Caco-2 (cell line): ENCODE measurements at regions not wholly inside any gene's neighbourhood (a gene's known extent, or its start where the extent isn't known, plus 50 kb on each side); places are given as distances from the start of the nearest gene placed in this dataset.

Source experiments
- BruUV-seq: library from RNA; stranded (reverse); fragments of 400-500 nt; replicated peaks from 2 replicates; lab custom pipeline; 2021; lab: Mats Ljungman, UMichigan
- CTCF ChIA-PET: fragments of 300-600 bp; sonication (Branson Sonifier 250); formaldehyde crosslinking; loops from one replicate; lab custom pipeline; 2022; ENCODE audit warnings: antibody characterized with exemption; lab: Charles Lee
- POLR2A ChIA-PET: fragments of 300-600 bp; sonication (Branson Sonifier 250); formaldehyde crosslinking; loops from one replicate; lab custom pipeline; 2022; ENCODE audit warnings: antibody characterized with exemption; lab: Charles Lee
- DNase-seq, 2 experiments: peaks; one replicate each; pipeline versions ENCODE4 v3.0.0 to v3.0.0-alpha.2; 2020 to 2022
- H3K27me3 ChIP-seq: replicated peaks from 2 replicates; pipeline ENCODE4 v1.6.0; 2011; ENCODE audit warnings: low read length; ENCODE audit not compliant: control insufficient read depth, insufficient read depth
- H3K36me3 ChIP-seq: 2 replicates; pipeline ENCODE4 v1.5.1; 2011; ENCODE audit warnings: low read length; ENCODE audit not compliant: control insufficient read depth, insufficient read depth
- H3K4me1 ChIP-seq: fragments of 250-450 bp; sonication (Bioruptor Pico); 2 replicates; pipeline ENCODE4 v1.5.1; 2020; ENCODE audit warnings: mild to moderate bottlenecking
- H3K4me3 ChIP-seq: 2 replicates; pipeline ENCODE4 v1.5.1; 2011; ENCODE audit warnings: low read depth, mild to moderate bottlenecking, control low read depth, low read length
- H3K9me3 ChIP-seq: fragments of 250-450 bp; sonication (Bioruptor Pico); 2 replicates; pipeline ENCODE4 v1.5.1; 2020; ENCODE audit warnings: mild to moderate bottlenecking, moderate library complexity
- H3K27ac Mint-ChIP-seq: one replicate; pipeline ENCODE4 v1.8.0; 2022; ENCODE audit warnings: mixed read lengths; ENCODE audit not compliant: unreplicated experiment
- H3K27me3 Mint-ChIP-seq: one replicate; pipeline ENCODE4 v1.8.0; 2022; ENCODE audit warnings: mixed read lengths; ENCODE audit not compliant: insufficient read depth, unreplicated experiment
- H3K36me3 Mint-ChIP-seq: one replicate; pipeline ENCODE4 v1.8.0; 2022; ENCODE audit warnings: mild to moderate bottlenecking, mixed read lengths; ENCODE audit not compliant: insufficient read depth, unreplicated experiment
- H3K4me1 Mint-ChIP-seq: one replicate; pipeline ENCODE4 v1.8.0; 2022; ENCODE audit warnings: low read depth, mixed read lengths; ENCODE audit not compliant: unreplicated experiment
- H3K4me3 Mint-ChIP-seq: one replicate; pipeline ENCODE4 v1.8.0; 2022; ENCODE audit warnings: mild to moderate bottlenecking, moderate library complexity, mixed read lengths; ENCODE audit not compliant: unreplicated experiment
- H3K9me3 Mint-ChIP-seq: one replicate; pipeline ENCODE4 v1.8.0; 2022; ENCODE audit warnings: mixed read lengths; ENCODE audit not compliant: unreplicated experiment
- CTCF ChIP-seq, 2 experiments: fragments of 200-600 bp in 1 of 2; IDR thresholded peaks; 1 replicate in 1 of 2; 2 replicates in 1 of 2; pipeline versions ENCODE4 v1.5.1 to v1.8.0; 2011 to 2022; ENCODE audit warnings: antibody characterized with exemption in 1 of 2, control low read depth in 1 of 2, inconsistent platforms in 1 of 2, low read depth in 1 of 2, low read length in 1 of 2, mild to moderate bottlenecking in 1 of 2, moderate library complexity in 1 of 2; ENCODE audit not compliant: insufficient read depth in 1 of 2, severe bottlenecking in 1 of 2, unreplicated experiment in 1 of 2
- intact Hi-C: fragments of 100-400 bp; cut with micrococcal nuclease; formaldehyde crosslinking; loops from one replicate; pipeline ENCODE4 v1.10.0; 2022; ENCODE audit not compliant: unreplicated experiment

- no peaks in the 10 kb centered on the region for H3K27me3 Mint-ChIP-seq
- H3K36me3 Mint-ChIP-seq, result no peaks in the 10 kb centered on the region
- H3K9me3 Mint-ChIP-seq, result no peaks in the 10 kb centered on the region
- BruUV-seq, result no TSS peak
- CTCF ChIA-PET, result no interaction called here
- no peaks in the 10 kb centered on the region for H3K36me3 ChIP-seq
- intact Hi-C loops, result no loop called here
- H3K4me3 Mint-ChIP-seq, result no peak overlapping the region
- no peaks in the 10 kb centered on the region for H3K27me3 ChIP-seq
- no peak for TF ChIP-seq CTCF (IDR thresholded peaks at IDR 0.05; ENCODE audit: insufficient read depth in 1 of 2, low read depth in 1 of 2, low read length in 1 of 2, severe bottlenecking in 1 of 2, unreplicated experiment in 1 of 2)
- H3K4me1 ChIP-seq, result 0 out of 2 replicates have a peak, but pooled peaks cover 4% of the 10 kb centered on the region
- POLR2A ChIA-PET, result no interaction called here
- no peaks in the 10 kb centered on the region for H3K4me1 Mint-ChIP-seq
- no peak overlapping the region for H3K4me3 ChIP-seq
- H3K9me3 ChIP-seq, result no peaks in the 10 kb centered on the region
- DNase-seq, result no peak
- no peak overlapping the region for H3K27ac Mint-ChIP-seq
Measured at GRCh38 chr15:47203993-47204392, 513.3 kb upstream of the SEMA6D start.

- H3K4me1 Mint-ChIP-seq, result no peaks in the 10 kb centered on the region
- H3K27ac Mint-ChIP-seq, result no peak overlapping the region
- no peaks in the 10 kb centered on the region for H3K27me3 Mint-ChIP-seq
- Histone ChIP-seq H3K36me3 (no peaks in the 10 kb centered on the region), H3K4me1 (no peaks in the 10 kb centered on the region), H3K27me3 (no peaks in the 10 kb centered on the region), H3K9me3 (no peaks in the 10 kb centered on the region), H3K4me3 (no peak overlapping the region)
- no peak overlapping the region for H3K4me3 Mint-ChIP-seq
- BruUV-seq, result no TSS peak
- no peak for TF ChIP-seq CTCF (IDR thresholded peaks at IDR 0.05; ENCODE audit: insufficient read depth in 1 of 2, low read depth in 1 of 2, low read length in 1 of 2, severe bottlenecking in 1 of 2, unreplicated experiment in 1 of 2)
- intact Hi-C loops, result no loop called here
- H3K36me3 Mint-ChIP-seq, result no peaks in the 10 kb centered on the region
- ChIA-PET POLR2A (no interaction called here), CTCF (no interaction called here)
- H3K9me3 Mint-ChIP-seq, result no peaks in the 10 kb centered on the region
- no peak for DNase-seq
Measured at GRCh38 chr15:47206358-47206978, 510.8 kb upstream of the SEMA6D start.

- H3K27me3 ChIP-seq, result no peaks in the 10 kb centered on the region
- H3K4me1 Mint-ChIP-seq, result no peaks in the 10 kb centered on the region
- no peak overlapping the region for H3K4me3 Mint-ChIP-seq
- POLR2A ChIA-PET, result no interaction called here
- no peaks in the 10 kb centered on the region for H3K36me3 Mint-ChIP-seq
- DNase-seq, result no peak
- peaks cover 5% of the 10 kb centered on the region for H3K27me3 Mint-ChIP-seq
- H3K27ac Mint-ChIP-seq, result no peak overlapping the region
- H3K4me3 ChIP-seq, result no peak overlapping the region
- BruUV-seq, result no TSS peak
- no peaks in the 10 kb centered on the region for H3K9me3 Mint-ChIP-seq
- intact Hi-C loops, result no loop called here
- H3K9me3 ChIP-seq, result no peaks in the 10 kb centered on the region
- TF ChIP-seq CTCF (IDR thresholded peaks at IDR 0.05; ENCODE audit: insufficient read depth in 1 of 2, low read depth in 1 of 2, low read length in 1 of 2, severe bottlenecking in 1 of 2, unreplicated experiment in 1 of 2), result no peak
- H3K36me3 ChIP-seq, result no peaks in the 10 kb centered on the region
- H3K4me1 ChIP-seq, result no peaks in the 10 kb centered on the region
- CTCF ChIA-PET, result no interaction called here
Measured at GRCh38 chr15:47209591-47209990, 507.7 kb upstream of the SEMA6D start.
